MM.1S (cell line): ENCODE measurements at regions not wholly inside any gene's neighbourhood (a gene's known extent, or its start where the extent isn't known, plus 50 kb on each side); places are given as distances from the start of the nearest gene placed in this dataset.

Experiments used
- DNase-seq: peaks from one replicate; pipeline ENCODE4 v3.0.0-alpha.2; 2015
- H2AFZ ChIP-seq: fragments of 300-600 bp; sonication (generic); 2 replicates; pipeline ENCODE4 v1.6.0; 2016; ENCODE audit warnings: antibody characterized with exemption, low read length
- H3F3A ChIP-seq: fragments of 300-600 bp; sonication (generic); 2 replicates; pipeline ENCODE4 v1.6.1; 2016; ENCODE audit warnings: mild to moderate bottlenecking, antibody characterized with exemption, low read length, moderate library complexity, mixed read lengths; ENCODE audit not compliant: insufficient read depth
- H3K27ac ChIP-seq: fragments of 300-600 bp; sonication (generic); 2 replicates; pipeline ENCODE4 v1.5.1; 2016; ENCODE audit warnings: mild to moderate bottlenecking, low read length
- H3K27me3 ChIP-seq: fragments of 300-600 bp; sonication (generic); replicated peaks from 2 replicates; pipeline ENCODE4 v1.6.0; 2016; ENCODE audit warnings: low read length; ENCODE audit not compliant: insufficient read depth
- H3K36me3 ChIP-seq: fragments of 300-600 bp; sonication (generic); replicated peaks from 2 replicates; pipeline ENCODE4 v1.6.1; 2016; ENCODE audit warnings: mild to moderate bottlenecking, low read length, mixed read lengths; ENCODE audit not compliant: insufficient read depth
- H3K4me1 ChIP-seq: fragments of 300-600 bp; sonication (generic); 2 replicates; pipeline ENCODE4 v1.6.1; 2016; ENCODE audit warnings: low read length, mixed read lengths
- H3K4me2 ChIP-seq: fragments of 300-600 bp; sonication (generic); 2 replicates; pipeline ENCODE4 v1.6.0; 2016; ENCODE audit warnings: low read depth, low read length
- H3K4me3 ChIP-seq: fragments of 300-600 bp; sonication (generic); 2 replicates; pipeline ENCODE4 v1.5.1; 2016; ENCODE audit warnings: low read length, mixed read lengths
- H3K79me2 ChIP-seq: fragments of 300-600 bp; sonication (generic); 2 replicates; pipeline ENCODE4 v1.6.1; 2016; ENCODE audit warnings: mixed run types, low read length, mixed read lengths
- H3K9ac ChIP-seq: fragments of 300-600 bp; sonication (generic); 2 replicates; pipeline ENCODE4 v1.6.1; 2016; ENCODE audit warnings: low read length, mixed read lengths
- H3K9me2 ChIP-seq: fragments of 300-600 bp; sonication (generic); replicated peaks from 2 replicates; pipeline ENCODE4 v1.6.1; 2016; ENCODE audit warnings: mild to moderate bottlenecking, low read length, mixed read lengths; ENCODE audit not compliant: insufficient read depth
- H3K9me3 ChIP-seq: fragments of 300-600 bp; sonication (generic); replicated peaks from 2 replicates; pipeline ENCODE4 v1.6.1; 2016; ENCODE audit warnings: mild to moderate bottlenecking, low read length, mixed read lengths; ENCODE audit not compliant: insufficient read depth
- H4K20me1 ChIP-seq: fragments of 300-600 bp; sonication (generic); 2 replicates; pipeline ENCODE4 v1.6.1; 2016; ENCODE audit warnings: mild to moderate bottlenecking, low read length, moderate library complexity, mixed read lengths; ENCODE audit not compliant: insufficient read depth
- CTCF ChIP-seq: fragments of 300-600 bp; sonication (generic); IDR thresholded peaks from 2 replicates; pipeline ENCODE4 v1.5.1; 2016; ENCODE audit warnings: antibody characterized with exemption, low read length, mixed read lengths
- EZH2 ChIP-seq: fragments of 300-600 bp; sonication (generic); optimal IDR thresholded peaks from 2 replicates; pipeline ENCODE3; 2017; ENCODE audit warnings: low read depth, mild to moderate bottlenecking, antibody characterized with exemption, low read length, mixed read lengths
- EZH2phosphoT487 ChIP-seq: fragments of 300-600 bp; sonication (generic); IDR thresholded peaks from 2 replicates; pipeline ENCODE4 v1.6.1; 2018; ENCODE audit warnings: antibody characterized with exemption, low read length

DNA sequence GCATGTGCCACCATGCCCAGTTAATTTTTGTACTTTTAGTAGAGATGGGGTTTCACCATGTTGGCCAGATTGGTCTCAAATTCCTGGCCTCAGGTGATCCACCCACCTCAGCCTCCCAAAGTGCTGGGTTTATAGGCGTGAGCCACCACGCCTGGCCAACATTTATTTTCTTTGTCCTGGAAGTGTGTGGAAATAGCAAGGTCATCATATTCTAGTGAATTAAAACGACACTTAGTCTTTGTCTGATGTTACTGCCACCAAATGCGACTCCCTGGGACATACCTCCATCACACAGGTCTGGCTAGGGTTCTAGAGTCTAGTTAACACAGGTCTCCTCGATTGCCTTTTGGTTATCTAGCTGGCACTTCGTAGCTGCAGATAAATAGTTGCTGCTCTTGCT is 203.1 kb downstream of the AASDH start:
- no peak overlapping the region for H3K4me2 ChIP-seq

DNA sequence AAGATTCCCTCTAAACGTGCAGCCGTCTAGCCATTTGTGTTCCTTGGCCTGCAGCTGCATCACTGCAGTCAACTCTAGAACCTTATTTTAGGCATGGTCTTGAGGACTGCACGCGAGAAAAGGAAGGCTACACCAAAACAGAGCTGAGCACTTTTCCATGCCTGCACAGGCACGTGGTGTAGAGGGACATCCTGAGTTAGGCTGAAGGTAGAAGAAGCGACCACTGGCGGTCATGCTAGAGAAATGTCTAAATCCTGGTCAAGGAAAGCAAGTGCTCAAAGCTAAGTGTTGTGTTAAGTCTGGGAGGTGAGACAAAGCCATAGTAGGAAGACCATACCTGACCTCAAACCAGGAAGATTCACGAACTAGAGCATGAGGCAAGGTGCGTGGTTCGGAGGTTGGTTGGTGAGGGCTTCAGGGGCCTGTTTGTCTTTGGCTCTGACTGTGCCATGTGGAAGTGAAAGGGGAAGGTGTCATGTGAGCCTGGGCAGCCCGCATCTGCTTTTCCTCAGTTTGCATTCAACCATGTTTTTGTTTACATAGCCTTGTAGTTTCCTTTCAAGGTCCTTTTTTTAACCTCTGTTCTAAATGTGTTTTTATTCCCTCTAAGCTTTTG is 203.8 kb downstream of the AASDH start:
- no peaks in the 10 kb centered on the region for H4K20me1 ChIP-seq
- H3K36me3 ChIP-seq, result no peaks in the 10 kb centered on the region
- H3K9me3 ChIP-seq, result no peaks in the 10 kb centered on the region
- H3K79me2 ChIP-seq, result no peaks in the 10 kb centered on the region
- H2AFZ ChIP-seq, result peak overlapping the region; percentile 73
- H3K9me2 ChIP-seq, result no peaks in the 10 kb centered on the region
- H3K9ac ChIP-seq, result no peak overlapping the region
- no peaks in the 10 kb centered on the region for H3K27me3 ChIP-seq
- H3F3A ChIP-seq, result no peaks in the 10 kb centered on the region
- TF ChIP-seq CTCF (peak; percentile 37), EZH2phosphoT487 (no peak)
- peak; percentile 45 for DNase-seq
- H3K4me1 ChIP-seq, result no peaks in the 10 kb centered on the region
- H3K4me2 ChIP-seq, result peak overlapping the region; percentile 51
- no peak overlapping the region for H3K4me3 ChIP-seq
- H3K27ac ChIP-seq, result peak overlapping the region; percentile 48; the same call in 1 of the 2 replicates

More for the DNA sequence above, 203.1 kb downstream of the AASDH start:
- Histone ChIP-seq H3K27me3 (no peaks in the 10 kb centered on the region), H3K27ac (no peak overlapping the region), H3K9ac (no peak overlapping the region), H3K4me3 (no peak overlapping the region), H3F3A (no peaks in the 10 kb centered on the region), H2AFZ (no peak overlapping the region), H3K79me2 (no peaks in the 10 kb centered on the region), H4K20me1 (no peaks in the 10 kb centered on the region), H3K9me2 (no peaks in the 10 kb centered on the region), H3K36me3 (no peaks in the 10 kb centered on the region), H3K4me1 (no peaks in the 10 kb centered on the region), H3K9me3 (no peaks in the 10 kb centered on the region)
- TF ChIP-seq EZH2phosphoT487 (no peak), CTCF (no peak), EZH2 (no peak)
- DNase-seq, result no peak

DNA sequence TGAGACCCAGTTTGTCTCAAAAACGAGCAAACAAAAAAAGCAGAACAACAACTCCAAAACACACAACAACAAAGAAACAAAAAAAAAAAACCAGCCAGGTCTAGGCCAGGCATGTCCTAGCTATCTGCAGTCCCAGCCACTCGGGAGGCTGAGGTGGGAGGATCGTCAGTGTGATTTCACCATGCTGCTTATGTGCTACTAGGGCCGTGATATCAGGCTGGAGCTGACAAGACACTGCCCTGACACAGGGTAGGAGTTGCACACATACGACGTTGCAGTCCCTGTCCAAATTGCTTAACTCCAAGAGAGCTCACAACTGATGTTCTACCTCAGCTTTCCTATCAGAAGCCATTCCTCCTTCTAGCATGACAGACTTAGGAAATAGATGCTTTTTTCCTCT is 204.9 kb downstream of the AASDH start:
- TF ChIP-seq CTCF, result no peak
- no peak for TF ChIP-seq EZH2
- TF ChIP-seq EZH2phosphoT487, result no peak
- Histone ChIP-seq H3K27ac (no peak overlapping the region), H3K27me3 (no peaks in the 10 kb centered on the region), H3K36me3 (no peaks in the 10 kb centered on the region), H3K4me3 (no peak overlapping the region), H4K20me1 (no peaks in the 10 kb centered on the region), H3K4me1 (no peaks in the 10 kb centered on the region), H3K4me2 (no peak overlapping the region), H3K9me2 (no peaks in the 10 kb centered on the region), H3K9me3 (no peaks in the 10 kb centered on the region), H3K79me2 (no peaks in the 10 kb centered on the region), H2AFZ (no peak overlapping the region), H3F3A (no peaks in the 10 kb centered on the region), H3K9ac (no peak overlapping the region)
- no peak for DNase-seq
